Stimulated activated CD8-positive, alpha-beta memory T cell treated with anti-CD3 and anti-CD28 coated beads, Interleukin-7, amount 100 ng/mL, for 48 hours (primary cell): ENCODE measurements at regions not wholly inside any gene's neighbourhood (a gene's known extent, or its start where the extent isn't known, plus 50 kb on each side); places are given as distances from the start of the nearest gene placed in this dataset.

Experiments used
- DNase-seq, 2 donors: peaks; one replicate each; pipeline ENCODE4 v3.0.0-alpha.2; 2020; ENCODE audit warnings: low read depth in 1 of 2; ENCODE audit errors: extremely low read depth in 1 of 2

- DNase-seq = no peak
Measured at GRCh38 chr16:82252582-82252981, 82.6 kb upstream of the MPHOSPH6 start.

- no peak for DNase-seq
Measured at GRCh38 chr16:82248677-82249076, 78.7 kb upstream of the MPHOSPH6 start.

DNA sequence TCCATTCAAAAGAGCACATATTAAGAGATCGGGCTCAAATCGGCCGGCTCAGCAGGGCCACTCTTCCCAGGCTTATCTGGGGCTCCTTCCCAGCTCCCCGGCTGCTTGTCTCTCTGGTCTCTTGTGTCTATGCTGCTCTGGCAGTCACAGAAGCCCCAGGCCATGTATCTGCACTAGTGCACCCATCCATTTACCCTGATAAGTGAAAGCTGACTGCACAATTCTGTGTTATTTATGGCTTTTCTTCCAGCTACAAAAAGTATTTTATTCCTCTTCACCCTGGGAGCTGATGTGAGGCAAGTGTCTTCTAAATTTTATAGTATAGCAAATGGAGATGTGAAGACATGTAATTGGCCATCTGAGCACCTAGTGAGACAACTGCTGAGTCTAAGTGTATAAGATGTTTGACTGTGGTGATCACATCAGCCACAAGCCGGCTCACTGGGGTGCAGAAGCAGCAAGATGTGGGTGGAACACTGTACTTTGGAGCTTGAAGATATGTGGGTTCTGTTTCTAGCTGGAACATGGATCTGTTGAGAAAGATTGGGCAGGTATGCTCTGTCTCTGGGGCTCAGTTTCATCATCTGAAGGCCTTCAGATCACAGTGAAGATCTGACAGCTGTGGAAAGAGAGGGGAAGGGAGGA is 78.1 kb upstream of the MPHOSPH6 start:
- DNase-seq = no peak

DNA sequence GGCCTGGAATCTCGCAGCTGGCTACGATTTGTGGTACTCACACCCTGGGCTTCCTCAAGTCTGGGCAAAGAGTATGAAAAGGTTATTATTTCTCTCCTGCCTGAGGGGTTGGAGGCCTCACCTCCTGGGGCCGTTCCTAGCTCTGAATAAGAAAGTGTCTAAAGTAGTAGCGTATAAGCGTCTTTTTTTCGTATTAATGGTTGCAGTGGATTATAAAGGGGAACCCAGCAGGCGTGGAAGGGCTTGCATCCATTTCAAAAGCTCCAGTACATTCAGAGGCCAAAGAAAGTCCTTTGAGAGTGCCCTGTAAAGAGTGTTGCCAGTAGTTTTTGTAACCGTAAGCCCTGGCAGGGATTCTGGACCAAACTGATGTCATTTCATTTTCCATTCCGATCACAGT is 72.2 kb upstream of the MPHOSPH6 start:
- DNase-seq = no peak

- no peak for DNase-seq
Measured at GRCh38 chr16:82241469-82242052, 71.5 kb upstream of the MPHOSPH6 start.

- DNase-seq = no peak
Measured at GRCh38 chr16:82240111-82240510, 70.1 kb upstream of the MPHOSPH6 start.

GRCh38 chr16:82236875-82237274 is 66.9 kb upstream of the MPHOSPH6 start:
- DNase-seq = no peak

DNA sequence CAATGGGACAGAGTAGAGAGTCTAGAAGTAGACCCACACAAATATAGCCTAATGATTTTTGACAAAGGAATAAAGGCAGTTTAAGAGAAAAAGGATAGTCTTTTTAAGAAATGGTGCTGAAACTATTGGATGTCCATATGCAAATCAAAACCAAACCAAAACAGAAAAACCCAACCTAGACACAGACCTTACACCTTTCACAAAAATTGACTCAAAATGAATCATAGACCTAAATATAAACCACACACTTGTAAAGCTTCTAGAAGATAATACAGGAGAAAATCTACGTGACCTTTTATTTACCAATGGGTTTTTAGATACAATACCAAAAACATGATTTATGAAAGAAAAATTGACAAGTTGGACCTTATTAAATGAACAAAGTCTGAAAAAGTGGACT is 66.4 kb upstream of the MPHOSPH6 start:
- DNase-seq = no peak

DNA sequence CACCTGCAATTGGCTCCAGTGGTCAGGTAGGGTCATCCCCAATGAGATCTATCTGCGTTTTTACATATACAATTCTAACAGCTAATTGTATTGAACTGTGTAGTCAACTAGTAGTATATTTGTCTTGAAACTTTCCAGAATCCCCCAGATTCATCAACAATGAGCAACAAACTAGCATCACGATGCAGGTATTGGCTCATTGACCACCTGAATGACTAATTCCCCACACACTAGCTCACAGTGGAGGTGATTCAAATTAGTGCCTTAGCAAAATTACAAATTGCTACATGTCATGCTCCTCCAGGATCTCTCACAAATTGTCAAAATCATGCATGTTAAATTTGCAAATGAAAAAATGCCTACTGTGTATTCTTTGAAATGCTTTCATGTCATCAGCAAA is 62.8 kb upstream of the MPHOSPH6 start:
- no peak for DNase-seq

DNA sequence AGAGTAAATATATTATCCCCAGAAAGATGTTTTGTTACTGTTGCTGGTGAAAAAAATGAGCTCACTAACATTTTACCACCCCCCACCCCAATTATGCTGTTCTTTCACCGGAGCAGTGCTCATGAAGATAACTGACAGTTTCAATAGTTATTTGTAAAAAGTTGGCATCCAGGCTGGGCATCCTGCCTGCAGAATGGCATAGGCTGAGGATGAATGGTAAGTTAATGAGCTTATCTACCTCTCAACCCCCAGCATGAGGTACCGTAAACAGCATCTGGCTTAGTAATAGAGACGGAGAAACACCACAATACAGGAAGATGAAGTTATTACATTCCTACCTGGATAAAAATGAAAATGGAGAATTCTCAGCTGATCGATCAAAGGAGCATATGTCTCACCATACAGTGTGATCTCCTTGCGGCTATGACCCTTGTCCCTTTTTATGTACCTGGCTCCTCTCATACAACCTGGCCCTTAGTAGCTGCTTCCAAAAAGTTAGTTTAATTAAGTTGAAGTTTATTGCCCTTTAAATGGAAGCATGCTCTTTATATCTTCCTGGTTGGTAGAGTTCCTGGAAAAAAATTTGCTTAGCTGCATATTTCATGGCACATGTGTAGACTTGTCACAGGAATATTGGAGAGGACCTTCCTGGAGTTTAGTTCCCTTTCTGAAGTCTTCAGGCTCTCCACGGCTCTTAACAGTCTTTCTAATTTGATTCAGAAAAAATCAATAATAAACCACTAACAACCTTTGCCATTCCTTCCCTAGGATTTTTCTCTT is 61.2 kb upstream of the MPHOSPH6 start:
- DNase-seq = no peak

DNA sequence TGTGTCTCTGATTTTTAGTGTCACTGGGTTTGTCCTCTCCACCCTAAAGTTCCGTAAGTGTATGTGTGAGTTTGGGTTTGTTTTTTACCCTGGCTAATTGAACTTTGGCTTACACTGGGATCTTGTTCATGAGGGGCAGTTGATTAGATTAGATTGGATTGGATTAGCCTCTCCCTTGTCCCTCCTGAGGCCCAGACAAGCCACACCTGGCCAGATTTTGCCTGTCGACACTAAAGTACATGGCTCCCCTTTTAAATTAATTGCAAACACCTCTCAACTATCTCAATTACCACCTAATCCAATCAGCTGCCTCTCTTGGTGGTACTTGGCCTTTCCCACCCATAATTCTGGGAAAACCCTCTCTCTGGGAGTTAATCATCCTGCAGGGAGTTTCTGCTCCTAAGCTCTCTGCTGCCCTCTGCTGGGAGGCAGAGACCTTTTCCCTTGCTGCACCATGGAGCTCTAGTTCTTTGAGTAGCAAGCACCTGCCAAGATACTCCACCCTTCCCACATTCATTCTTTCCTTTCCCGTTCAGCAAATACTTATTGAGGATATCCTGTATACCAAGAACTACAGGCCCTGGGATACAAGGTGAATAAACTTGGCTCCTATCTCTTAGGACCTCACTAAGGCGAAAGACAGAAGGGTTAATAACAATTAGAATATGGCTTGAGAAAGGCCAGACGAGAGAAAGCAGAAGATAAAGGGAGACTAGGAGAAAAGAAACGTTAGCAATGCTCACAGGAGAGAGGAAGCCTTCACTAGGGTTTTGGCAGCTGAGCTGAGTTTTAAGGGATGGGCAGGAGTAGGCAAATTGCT is 60.0 kb upstream of the MPHOSPH6 start:
- DNase-seq = peak; percentile 9 to 44

DNA sequence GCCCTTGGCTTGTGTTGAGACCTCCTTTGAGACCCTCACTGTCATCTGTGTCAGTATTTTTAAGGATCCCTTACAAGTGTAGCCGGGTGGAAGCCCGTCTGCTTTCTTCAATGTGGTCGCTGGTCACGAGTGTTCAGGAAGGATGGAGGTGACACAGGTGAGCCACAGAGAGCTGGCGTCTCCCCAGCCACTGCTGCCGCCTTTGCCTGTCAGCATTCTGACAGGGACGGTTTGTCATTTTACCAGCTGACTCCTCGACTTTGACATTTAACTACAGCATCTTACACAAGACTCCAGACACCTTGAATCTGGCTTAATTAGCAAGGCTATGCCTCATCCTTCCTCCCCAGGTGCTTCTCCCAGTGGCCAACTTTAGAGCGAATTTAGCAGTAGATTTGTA is 56.3 kb upstream of the MPHOSPH6 start:
- DNase-seq = no peak

GRCh38 chr16:82224821-82225220 is 54.8 kb upstream of the MPHOSPH6 start:
- DNase-seq = no peak

DNA sequence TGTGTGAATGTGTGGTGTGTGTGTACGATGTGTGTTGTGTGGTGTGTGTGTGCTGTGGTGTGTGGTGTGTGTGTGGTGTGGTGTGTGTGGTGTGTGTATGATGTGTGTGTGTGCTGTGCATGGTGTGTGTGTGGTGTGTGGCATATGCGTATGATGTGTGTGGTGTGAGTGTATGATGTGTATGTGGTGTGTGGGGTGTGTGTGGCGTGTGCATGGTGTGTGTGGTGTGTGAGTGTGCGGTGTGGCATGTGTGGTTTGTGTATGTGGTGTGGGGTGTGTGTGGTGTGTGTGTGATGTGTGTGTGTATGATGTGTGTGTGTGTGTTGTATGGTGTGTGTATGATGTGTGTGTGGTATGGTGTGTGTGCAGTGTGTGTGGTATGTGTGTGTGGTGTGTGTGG is 50.5 kb upstream of the MPHOSPH6 start:
- no peak for DNase-seq
